ENCODE measurements at regions not wholly inside any gene's neighbourhood (a gene's known extent, or its start where the extent isn't known, plus 50 kb on each side); places are given as distances from the start of the nearest gene placed in this dataset.

- DNase-seq (ENCODE audit: low read depth), result no peak
- no peak overlapping the region for H3K4me3 ChIP-seq (ENCODE audit: low read length)
- TF ChIP-seq, protein P1, sequence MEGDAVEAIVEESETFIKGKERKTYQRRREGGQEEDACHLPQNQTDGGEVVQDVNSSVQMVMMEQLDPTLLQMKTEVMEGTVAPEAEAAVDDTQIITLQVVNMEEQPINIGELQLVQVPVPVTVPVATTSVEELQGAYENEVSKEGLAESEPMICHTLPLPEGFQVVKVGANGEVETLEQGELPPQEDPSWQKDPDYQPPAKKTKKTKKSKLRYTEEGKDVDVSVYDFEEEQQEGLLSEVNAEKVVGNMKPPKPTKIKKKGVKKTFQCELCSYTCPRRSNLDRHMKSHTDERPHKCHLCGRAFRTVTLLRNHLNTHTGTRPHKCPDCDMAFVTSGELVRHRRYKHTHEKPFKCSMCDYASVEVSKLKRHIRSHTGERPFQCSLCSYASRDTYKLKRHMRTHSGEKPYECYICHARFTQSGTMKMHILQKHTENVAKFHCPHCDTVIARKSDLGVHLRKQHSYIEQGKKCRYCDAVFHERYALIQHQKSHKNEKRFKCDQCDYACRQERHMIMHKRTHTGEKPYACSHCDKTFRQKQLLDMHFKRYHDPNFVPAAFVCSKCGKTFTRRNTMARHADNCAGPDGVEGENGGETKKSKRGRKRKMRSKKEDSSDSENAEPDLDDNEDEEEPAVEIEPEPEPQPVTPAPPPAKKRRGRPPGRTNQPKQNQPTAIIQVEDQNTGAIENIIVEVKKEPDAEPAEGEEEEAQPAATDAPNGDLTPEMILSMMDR (conservative IDR thresholded peaks at IDR 0.05; ENCODE audit: low read length), result no peak
Observed at GRCh38 chr5:97388794-97389193, 205.7 kb upstream of the RIOK2 start.

GRCh38 chr5:97400537-97400936 is 217.5 kb upstream of the RIOK2 start:
- no peak for DNase-seq (ENCODE audit: low read depth)
- TF ChIP-seq, protein P1 (conservative IDR thresholded peaks at IDR 0.05; ENCODE audit: low read length), result no peak
- no peak overlapping the region for H3K4me3 ChIP-seq (ENCODE audit: low read length)

GRCh38 chr5:97405941-97406340 is 222.9 kb upstream of the RIOK2 start:
- TF ChIP-seq, protein P1 (conservative IDR thresholded peaks at IDR 0.05; ENCODE audit: low read length), result no peak
- no peak for DNase-seq (ENCODE audit: low read depth)
- H3K4me3 ChIP-seq (ENCODE audit: low read length), result no peak overlapping the region

- no peak for DNase-seq (ENCODE audit: low read depth)
- TF ChIP-seq, protein P1 (conservative IDR thresholded peaks at IDR 0.05; ENCODE audit: low read length), result no peak
- no peak overlapping the region for H3K4me3 ChIP-seq (ENCODE audit: low read length)
Observed at GRCh38 chr5:97406946-97407676, 224.1 kb upstream of the RIOK2 start.

DNA sequence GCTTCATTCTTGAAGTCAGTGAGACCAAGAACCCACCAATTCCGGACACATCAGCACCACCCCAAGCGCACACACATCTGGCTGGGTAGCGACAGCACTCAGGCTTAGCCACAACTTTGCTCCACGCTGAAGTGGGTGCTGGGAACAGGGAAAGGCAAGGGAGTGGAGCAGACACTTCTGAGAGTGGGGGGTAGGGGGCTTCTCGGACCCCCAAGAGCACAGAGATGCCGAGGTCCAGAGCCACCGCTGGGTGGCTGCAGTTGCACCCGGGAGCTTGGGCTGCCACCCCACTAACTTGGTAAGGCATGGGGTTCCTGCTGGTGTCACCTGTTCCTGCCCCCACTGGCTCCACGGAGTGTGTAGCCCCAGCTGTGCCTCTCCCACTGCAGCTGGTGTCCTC is 225.3 kb upstream of the RIOK2 start:
- DNase-seq (ENCODE audit: low read depth), result no peak
- TF ChIP-seq, protein P1 (conservative IDR thresholded peaks at IDR 0.05; ENCODE audit: low read length), result no peak
- no peak overlapping the region for H3K4me3 ChIP-seq (ENCODE audit: low read length)

DNA sequence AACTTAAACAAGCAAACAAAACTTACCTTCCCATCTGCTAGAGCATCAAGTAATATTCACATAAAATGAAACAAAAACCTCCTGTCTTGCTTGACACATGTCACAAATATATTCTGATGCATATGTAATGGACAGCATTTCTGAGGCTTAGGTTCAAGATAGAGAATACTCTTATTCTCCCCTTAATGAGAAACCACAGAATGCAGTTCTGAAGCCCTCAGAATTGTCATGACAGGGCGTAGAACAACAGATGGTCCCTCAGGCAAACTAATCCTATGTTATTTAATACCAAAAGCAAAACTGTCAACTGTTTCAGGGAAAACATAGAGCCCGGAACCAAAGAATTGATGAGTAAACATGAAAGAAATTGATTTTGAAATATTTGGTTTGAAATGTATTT is 229.9 kb upstream of the RIOK2 start:
- no peak overlapping the region for H3K4me3 ChIP-seq (ENCODE audit: low read length)
- TF ChIP-seq, protein P1 (conservative IDR thresholded peaks at IDR 0.05; ENCODE audit: low read length), result no peak
- no peak for DNase-seq (ENCODE audit: low read depth)

- H3K4me3 ChIP-seq (ENCODE audit: low read length), result no peak overlapping the region
- DNase-seq (ENCODE audit: low read depth), result no peak
- TF ChIP-seq, protein P1 (conservative IDR thresholded peaks at IDR 0.05; ENCODE audit: low read length), result no peak
Observed at GRCh38 chr5:97417986-97418385, 234.9 kb upstream of the RIOK2 start.
